ENCODE measurements at regions not wholly inside any gene's neighbourhood (a gene's known extent, or its start where the extent isn't known, plus 50 kb on each side); places are given as distances from the start of the nearest gene placed in this dataset.

- no peak for TF ChIP-seq CTCF (conservative IDR thresholded peaks at IDR 0.05 in 1 of 2, IDR thresholded peaks at IDR 0.05 in 1 of 2; ENCODE audit: low read depth in 1 of 2, low read length in 2 of 2)
- no peak for TF ChIP-seq EZH2 (IDR thresholded peaks at IDR 0.05; ENCODE audit: low read length, missing control alignments)
These were observed 204.9 kb upstream of the FRMD6 start for GRCh38 chr14:51446771-51447170.

Measured in fibroblast of lung (primary cell).